ENCODE measurements at regions not wholly inside any gene's neighbourhood (a gene's known extent, or its start where the extent isn't known, plus 50 kb on each side); places are given as distances from the start of the nearest gene placed in this dataset.

GRCh38 chr6:140316966-140317365 is 942.5 kb upstream of the CITED2 start:
- no peak for TF ChIP-seq CTCF (IDR thresholded peaks at IDR 0.05; ENCODE audit: extremely low read depth, low read depth, low read length)
- Histone ChIP-seq H3K4me1 (ENCODE audit: insufficient read depth, low read length) (peaks cover 4% of the 10 kb centered on the region), H3K36me3 (ENCODE audit: insufficient read depth, low read length) (no peaks in the 10 kb centered on the region), H3K79me2 (ENCODE audit: insufficient read depth, low read length) (no peaks in the 10 kb centered on the region), H3K27ac (ENCODE audit: low read depth, low read length) (no peak overlapping the region), H3K9me3 (ENCODE audit: low read depth, low read length) (no peaks in the 10 kb centered on the region), H4K20me1 (ENCODE audit: insufficient read depth, low read length) (no peaks in the 10 kb centered on the region), H3K4me2 (ENCODE audit: insufficient read depth, low read length) (no peak overlapping the region), H3K4me3 (ENCODE audit: insufficient read depth, low read length) (no peak overlapping the region), H2AFZ (ENCODE audit: low read length) (no peak overlapping the region), H3K27me3 (ENCODE audit: insufficient read depth, low read length) (no peaks in the 10 kb centered on the region)
- DNase-seq (ENCODE audit: insufficient read length, low spot score, missing footprints) = no peak

GRCh38 chr6:140314682-140315081 is 940.2 kb upstream of the CITED2 start:
- Histone ChIP-seq H3K9me3 (ENCODE audit: low read depth, low read length) (no peaks in the 10 kb centered on the region), H3K4me3 (ENCODE audit: insufficient read depth, low read length) (no peak overlapping the region), H4K20me1 (ENCODE audit: insufficient read depth, low read length) (no peaks in the 10 kb centered on the region), H3K4me2 (ENCODE audit: insufficient read depth, low read length) (no peak overlapping the region), H3K36me3 (ENCODE audit: insufficient read depth, low read length) (no peaks in the 10 kb centered on the region), H3K27ac (ENCODE audit: low read depth, low read length) (no peak overlapping the region), H3K27me3 (ENCODE audit: insufficient read depth, low read length) (no peaks in the 10 kb centered on the region), H3K4me1 (ENCODE audit: insufficient read depth, low read length) (peaks cover 10% of the 10 kb centered on the region), H3K79me2 (ENCODE audit: insufficient read depth, low read length) (no peaks in the 10 kb centered on the region), H2AFZ (ENCODE audit: low read length) (no peak overlapping the region)
- TF ChIP-seq CTCF (IDR thresholded peaks at IDR 0.05; ENCODE audit: extremely low read depth, low read depth, low read length) = no peak
- DNase-seq (ENCODE audit: insufficient read length, low spot score, missing footprints) = no peak

- no peak overlapping the region for H3K27ac ChIP-seq (ENCODE audit: low read depth, low read length)
- peak overlapping the region; percentile 33 for H2AFZ ChIP-seq (ENCODE audit: low read length)
- no peak overlapping the region for H3K4me2 ChIP-seq (ENCODE audit: insufficient read depth, low read length)
- no peaks in the 10 kb centered on the region for H3K9me3 ChIP-seq (ENCODE audit: low read depth, low read length)
- no peak for TF ChIP-seq CTCF (IDR thresholded peaks at IDR 0.05; ENCODE audit: extremely low read depth, low read depth, low read length)
- H3K4me1 ChIP-seq (ENCODE audit: insufficient read depth, low read length) = peaks cover 6% of the 10 kb centered on the region
- H4K20me1 ChIP-seq (ENCODE audit: insufficient read depth, low read length) = no peaks in the 10 kb centered on the region
- H3K27me3 ChIP-seq (ENCODE audit: insufficient read depth, low read length) = no peaks in the 10 kb centered on the region
- H3K36me3 ChIP-seq (ENCODE audit: insufficient read depth, low read length) = no peaks in the 10 kb centered on the region
- peak; percentile 44 for DNase-seq (ENCODE audit: insufficient read length, low spot score, missing footprints)
- no peaks in the 10 kb centered on the region for H3K79me2 ChIP-seq (ENCODE audit: insufficient read depth, low read length)
- H3K4me3 ChIP-seq (ENCODE audit: insufficient read depth, low read length) = no peak overlapping the region
These were observed 936.7 kb upstream of the CITED2 start for GRCh38 chr6:140311146-140311545.

GRCh38 chr6:140303218-140303949 is 928.9 kb upstream of the CITED2 start:
- no peak for TF ChIP-seq CTCF (IDR thresholded peaks at IDR 0.05; ENCODE audit: extremely low read depth, low read depth, low read length)
- Histone ChIP-seq H3K9me3 (ENCODE audit: low read depth, low read length) (no peaks in the 10 kb centered on the region), H3K79me2 (ENCODE audit: insufficient read depth, low read length) (no peaks in the 10 kb centered on the region), H2AFZ (ENCODE audit: low read length) (peak overlapping the region; percentile 52), H4K20me1 (ENCODE audit: insufficient read depth, low read length) (no peaks in the 10 kb centered on the region), H3K27me3 (ENCODE audit: insufficient read depth, low read length) (no peaks in the 10 kb centered on the region), H3K4me3 (ENCODE audit: insufficient read depth, low read length) (no peak overlapping the region), H3K4me1 (ENCODE audit: insufficient read depth, low read length) (peaks cover 6% of the 10 kb centered on the region), H3K36me3 (ENCODE audit: insufficient read depth, low read length) (no peaks in the 10 kb centered on the region), H3K4me2 (ENCODE audit: insufficient read depth, low read length) (no peak overlapping the region), H3K27ac (ENCODE audit: low read depth, low read length) (no peak overlapping the region)
- peak; percentile 8 for DNase-seq (ENCODE audit: insufficient read length, low spot score, missing footprints)
